Osteoblast (primary cell): ENCODE measurements at regions not wholly inside any gene's neighbourhood (a gene's known extent, or its start where the extent isn't known, plus 50 kb on each side); places are given as distances from the start of the nearest gene placed in this dataset.

ENCODE experiments used
- DNase-seq: peaks from one replicate; pipeline ENCODE4 v3.0.0; 2011; ENCODE audit warnings: low spot score, mixed read lengths; ENCODE audit not compliant: insufficient read length; ENCODE audit errors: missing footprints
- H2AFZ ChIP-seq: 2 replicates; pipeline ENCODE4 v1.6.0; 2011; ENCODE audit warnings: mild to moderate bottlenecking, low read length
- H3K27ac ChIP-seq: 2 replicates; pipeline ENCODE4 v1.5.1; 2011; ENCODE audit warnings: mild to moderate bottlenecking, low read depth, low read length, moderate library complexity
- H3K27me3 ChIP-seq: 2 replicates; pipeline ENCODE4 v1.6.0; 2012; ENCODE audit warnings: mild to moderate bottlenecking, control low read depth, inconsistent platforms, low read length, moderate library complexity; ENCODE audit not compliant: insufficient read depth
- H3K36me3 ChIP-seq: 2 replicates; pipeline ENCODE4 v1.5.1; 2011; ENCODE audit warnings: mild to moderate bottlenecking, low read length, control low read depth, moderate library complexity; ENCODE audit not compliant: insufficient read depth
- H3K4me1 ChIP-seq: 2 replicates; pipeline ENCODE4 v1.5.1; 2011; ENCODE audit warnings: mild to moderate bottlenecking, low read length, control low read depth, moderate library complexity; ENCODE audit not compliant: insufficient read depth
- H3K4me2 ChIP-seq: 2 replicates; pipeline ENCODE4 v1.6.0; 2011; ENCODE audit warnings: mild to moderate bottlenecking, low read length; ENCODE audit not compliant: insufficient read depth
- H3K4me3 ChIP-seq: fragments of 200-600 bp; sonication (generic); 3 replicates; pipeline ENCODE4 v1.5.1; 2012; ENCODE audit warnings: mild to moderate bottlenecking, low read length, inconsistent platforms; ENCODE audit not compliant: insufficient read depth
- H3K79me2 ChIP-seq: 2 replicates; pipeline ENCODE4 v1.6.0; 2012; ENCODE audit warnings: mild to moderate bottlenecking, low read length, control low read depth, inconsistent platforms; ENCODE audit not compliant: insufficient read depth
- H3K9me3 ChIP-seq: 2 replicates; pipeline ENCODE4 v1.5.1; 2011; ENCODE audit warnings: low read depth, low read length, control low read depth
- H4K20me1 ChIP-seq: 2 replicates; pipeline ENCODE4 v1.6.0; 2012; ENCODE audit warnings: mild to moderate bottlenecking, low read length, control low read depth; ENCODE audit not compliant: insufficient read depth
- CTCF ChIP-seq: IDR thresholded peaks from 2 replicates; pipeline ENCODE4 v1.5.1; 2011; ENCODE audit warnings: mild to moderate bottlenecking, low read depth, low read length, moderate library complexity; ENCODE audit errors: extremely low read depth

DNA sequence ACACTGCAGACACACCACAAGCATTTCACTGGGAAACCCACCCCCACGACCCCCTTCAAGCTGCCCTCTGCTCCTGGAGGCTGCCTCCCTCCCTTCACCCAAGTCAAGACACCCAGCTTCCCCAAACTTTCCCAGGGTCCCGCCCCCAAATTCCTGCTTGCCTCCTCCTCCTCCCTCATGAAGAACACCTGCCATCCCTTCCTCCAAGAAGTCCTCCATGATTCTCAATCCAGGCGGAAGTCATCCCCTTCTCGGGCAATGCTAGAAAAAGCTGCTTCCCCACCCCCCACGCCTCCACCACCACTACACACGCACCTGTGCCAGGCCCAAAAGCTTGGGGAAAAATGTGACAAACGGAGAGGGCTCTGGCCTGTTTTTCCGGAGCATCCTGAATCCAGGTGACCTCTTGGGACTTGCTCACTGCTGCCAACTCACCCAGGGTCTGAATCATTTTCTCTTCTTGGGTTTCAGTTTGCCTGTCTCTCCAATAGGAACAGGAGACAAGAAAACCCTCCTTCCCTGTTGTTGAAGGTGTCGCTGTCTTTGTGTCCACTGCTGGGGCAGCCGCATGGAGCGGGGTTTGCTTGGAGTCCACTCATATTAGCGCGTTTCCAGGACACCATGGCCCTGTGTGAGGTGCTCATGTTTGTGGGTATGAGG, 101.0 kb upstream of the CASZ1 start:
- H3K4me2 ChIP-seq, result peak overlapping the region; percentile 22
- H3K27ac ChIP-seq, result peak overlapping the region; percentile 27
- peak overlapping the region; percentile 4 for H2AFZ ChIP-seq
- no peak for TF ChIP-seq CTCF
- no peaks in the 10 kb centered on the region for H3K36me3 ChIP-seq
- no peaks in the 10 kb centered on the region for H3K79me2 ChIP-seq
- no peak overlapping the region for H3K4me3 ChIP-seq
- peaks cover 33% of the 10 kb centered on the region for H3K4me1 ChIP-seq
- no peaks in the 10 kb centered on the region for H4K20me1 ChIP-seq
- no peaks in the 10 kb centered on the region for H3K9me3 ChIP-seq
- DNase-seq, result peak; percentile 82
- H3K27me3 ChIP-seq, result peaks cover 1% of the 10 kb centered on the region

- H3K4me2 ChIP-seq, result peak overlapping the region; percentile 22
- no peaks in the 10 kb centered on the region for H3K36me3 ChIP-seq
- no peaks in the 10 kb centered on the region for H4K20me1 ChIP-seq
- TF ChIP-seq CTCF, result no peak
- DNase-seq, result peak; percentile 93
- H3K79me2 ChIP-seq, result no peaks in the 10 kb centered on the region
- H3K27me3 ChIP-seq, result no peaks in the 10 kb centered on the region
- peak overlapping the region; percentile 27 for H3K27ac ChIP-seq
- peaks cover 33% of the 10 kb centered on the region for H3K4me1 ChIP-seq
- H3K4me3 ChIP-seq, result no peak overlapping the region
- no peaks in the 10 kb centered on the region for H3K9me3 ChIP-seq
- H2AFZ ChIP-seq, result peak overlapping the region; percentile 4
These were observed 101.7 kb upstream of the CASZ1 start for GRCh38 chr1:10897981-10898728.

DNA sequence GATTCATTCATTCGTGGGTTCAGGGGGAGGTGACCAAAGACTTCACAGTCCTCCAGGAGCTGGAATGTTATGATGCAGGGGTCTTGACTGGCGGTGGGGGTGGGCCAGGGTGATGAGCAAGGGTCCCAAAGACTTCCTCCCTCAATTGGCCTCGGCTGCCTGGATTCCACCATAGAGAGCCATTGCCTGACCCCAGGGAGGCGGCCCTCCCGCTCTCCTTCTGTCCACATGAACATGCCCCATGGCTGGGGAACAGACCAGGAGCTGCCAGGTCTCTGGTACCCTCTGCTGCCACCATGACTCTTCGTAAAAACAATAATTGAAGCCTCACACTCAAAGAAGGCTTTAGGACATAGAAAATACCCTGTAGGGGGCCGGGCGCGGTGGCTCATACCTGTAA, 102.5 kb upstream of the CASZ1 start:
- Histone ChIP-seq H2AFZ (no peak overlapping the region), H3K4me1 (peaks cover 33% of the 10 kb centered on the region), H3K27ac (no peak overlapping the region), H3K36me3 (no peaks in the 10 kb centered on the region), H3K79me2 (no peaks in the 10 kb centered on the region), H3K27me3 (no peaks in the 10 kb centered on the region), H4K20me1 (no peaks in the 10 kb centered on the region), H3K9me3 (no peaks in the 10 kb centered on the region), H3K4me3 (no peak overlapping the region), H3K4me2 (no peak overlapping the region)
- no peak for DNase-seq
- TF ChIP-seq CTCF, result no peak

- Histone ChIP-seq H3K27ac (no peak overlapping the region), H3K4me2 (no peak overlapping the region), H4K20me1 (no peaks in the 10 kb centered on the region), H3K36me3 (no peaks in the 10 kb centered on the region), H3K79me2 (no peaks in the 10 kb centered on the region), H3K4me3 (no peak overlapping the region), H3K9me3 (no peaks in the 10 kb centered on the region), H3K4me1 (peaks cover 33% of the 10 kb centered on the region), H3K27me3 (no peaks in the 10 kb centered on the region), H2AFZ (no peak overlapping the region)
- peak; percentile 86 for DNase-seq
- no peak for TF ChIP-seq CTCF
These were observed 103.2 kb upstream of the CASZ1 start for GRCh38 chr1:10899490-10900250.
